GM12878 (cell line): ENCODE measurements at regions not wholly inside any gene's neighbourhood (a gene's known extent, or its start where the extent isn't known, plus 50 kb on each side); places are given as distances from the start of the nearest gene placed in this dataset.

Experiments used
- EP300 ChIP-seq, 2 experiments: fragments of 150-350 bp in 1 of 2; IDR thresholded peaks; 2 replicates each; pipeline ENCODE4 v1.6.1; 2011 to 2012; ENCODE audit warnings: low read depth in 2 of 2, low read length in 2 of 2, borderline replicate concordance in 1 of 2, improper control_type of control experiment in 1 of 2, inconsistent platforms in 1 of 2; ENCODE audit not compliant: control insufficient read depth in 1 of 2
- FOXK2 ChIP-seq: fragments of 450-650 bp; IDR thresholded peaks from 2 replicates; pipeline ENCODE4 v1.6.1; 2017; ENCODE audit warnings: mild to moderate bottlenecking, moderate library complexity
- HCFC1 ChIP-seq: fragments of 150-350 bp; IDR thresholded peaks from 2 replicates; pipeline ENCODE4 v1.6.1; 2014; ENCODE audit warnings: low read length
- POLR2AphosphoS5 ChIP-seq: IDR thresholded peaks from 2 replicates; pipeline ENCODE4 v1.6.1; 2011; ENCODE audit warnings: mild to moderate bottlenecking, low read length, inconsistent platforms
- SRF ChIP-seq, 2 experiments: IDR thresholded peaks; 2 replicates each; pipeline ENCODE4 v1.6.1; 2011; ENCODE audit warnings: low read depth in 2 of 2, low read length in 2 of 2, mild to moderate bottlenecking in 1 of 2, moderate library complexity in 1 of 2
- TF ChIP-seq, protein P1 (sequence below): fragments of 450-650 bp; IDR thresholded peaks from 2 replicates; pipeline ENCODE4 v1.6.1; 2017; ENCODE audit warnings: mild to moderate bottlenecking
- TF ChIP-seq, protein P2 (sequence below): fragments of 450-650 bp; IDR thresholded peaks from 2 replicates; pipeline ENCODE4 v1.6.1; 2014; ENCODE audit warnings: mild to moderate bottlenecking
- TF ChIP-seq, protein P3 (sequence below), 3 experiments: IDR thresholded peaks in 2 of 3; conservative IDR thresholded peaks in 1 of 3; 2 replicates each; pipeline ENCODE4 v1.5.1; 2011; ENCODE audit warnings: low read depth in 3 of 3, low read length in 3 of 3, mild to moderate bottlenecking in 3 of 3, control low read depth in 2 of 3, moderate library complexity in 2 of 3, inconsistent platforms in 1 of 3, mixed read lengths in 1 of 3; ENCODE audit not compliant: control insufficient read depth in 2 of 3, insufficient read depth in 1 of 3; ENCODE audit errors: extremely low read depth in 1 of 3

DNA sequence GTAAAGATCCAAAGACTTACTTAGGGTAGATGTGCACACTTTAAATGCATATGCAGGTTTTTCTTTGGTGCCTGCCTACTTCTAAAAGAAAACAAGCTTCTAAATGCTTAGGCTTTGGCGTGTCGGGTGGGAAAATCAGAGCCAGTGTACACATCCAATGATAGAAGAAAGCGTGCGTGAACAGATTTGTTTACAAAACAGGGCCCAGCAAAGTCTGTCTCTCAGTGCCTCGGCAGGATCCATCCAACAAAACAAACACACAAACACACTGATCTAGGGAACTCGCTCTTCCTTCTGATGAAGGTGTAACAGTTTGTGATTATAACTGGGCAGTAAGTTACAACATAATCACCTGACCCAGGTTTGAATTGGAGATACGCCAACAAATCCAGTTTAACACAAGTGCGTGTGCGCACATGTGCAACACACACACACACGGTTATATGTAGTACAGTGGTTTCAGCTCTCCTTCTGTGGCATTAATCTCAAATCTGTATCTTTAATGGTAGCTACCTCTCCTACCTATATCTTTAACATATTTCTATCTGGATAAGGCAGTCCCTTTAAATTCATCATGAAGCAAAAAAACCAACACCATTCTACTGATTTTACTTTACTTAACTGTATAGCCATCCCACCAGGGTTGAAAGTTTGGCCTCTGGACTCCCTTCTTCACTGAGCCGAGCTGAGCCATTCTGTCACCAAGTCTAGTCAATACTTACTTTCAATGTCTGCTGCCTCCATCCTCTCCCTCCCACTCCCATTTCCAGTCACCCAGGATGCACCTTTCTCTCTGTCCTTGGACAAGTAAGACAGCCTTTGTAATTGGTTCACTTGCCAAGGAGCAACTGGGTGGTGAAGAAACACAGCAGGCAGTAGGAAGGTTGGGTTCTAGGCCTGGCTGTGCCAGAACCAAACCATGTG lies 184.4 kb upstream of the KLF14 start:
- TF ChIP-seq SRF (IDR thresholded peaks at IDR 0.05; ENCODE audit: low read depth in 2 of 2, low read length in 2 of 2) = no peak
- no peak for TF ChIP-seq HCFC1
- no peak for TF ChIP-seq POLR2AphosphoS5
- no peak for TF ChIP-seq FOXK2
- TF ChIP-seq, protein P1, sequence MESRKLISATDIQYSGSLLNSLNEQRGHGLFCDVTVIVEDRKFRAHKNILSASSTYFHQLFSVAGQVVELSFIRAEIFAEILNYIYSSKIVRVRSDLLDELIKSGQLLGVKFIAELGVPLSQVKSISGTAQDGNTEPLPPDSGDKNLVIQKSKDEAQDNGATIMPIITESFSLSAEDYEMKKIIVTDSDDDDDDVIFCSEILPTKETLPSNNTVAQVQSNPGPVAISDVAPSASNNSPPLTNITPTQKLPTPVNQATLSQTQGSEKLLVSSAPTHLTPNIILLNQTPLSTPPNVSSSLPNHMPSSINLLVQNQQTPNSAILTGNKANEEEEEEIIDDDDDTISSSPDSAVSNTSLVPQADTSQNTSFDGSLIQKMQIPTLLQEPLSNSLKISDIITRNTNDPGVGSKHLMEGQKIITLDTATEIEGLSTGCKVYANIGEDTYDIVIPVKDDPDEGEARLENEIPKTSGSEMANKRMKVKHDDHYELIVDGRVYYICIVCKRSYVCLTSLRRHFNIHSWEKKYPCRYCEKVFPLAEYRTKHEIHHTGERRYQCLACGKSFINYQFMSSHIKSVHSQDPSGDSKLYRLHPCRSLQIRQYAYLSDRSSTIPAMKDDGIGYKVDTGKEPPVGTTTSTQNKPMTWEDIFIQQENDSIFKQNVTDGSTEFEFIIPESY = no peak
- TF ChIP-seq, protein P2, sequence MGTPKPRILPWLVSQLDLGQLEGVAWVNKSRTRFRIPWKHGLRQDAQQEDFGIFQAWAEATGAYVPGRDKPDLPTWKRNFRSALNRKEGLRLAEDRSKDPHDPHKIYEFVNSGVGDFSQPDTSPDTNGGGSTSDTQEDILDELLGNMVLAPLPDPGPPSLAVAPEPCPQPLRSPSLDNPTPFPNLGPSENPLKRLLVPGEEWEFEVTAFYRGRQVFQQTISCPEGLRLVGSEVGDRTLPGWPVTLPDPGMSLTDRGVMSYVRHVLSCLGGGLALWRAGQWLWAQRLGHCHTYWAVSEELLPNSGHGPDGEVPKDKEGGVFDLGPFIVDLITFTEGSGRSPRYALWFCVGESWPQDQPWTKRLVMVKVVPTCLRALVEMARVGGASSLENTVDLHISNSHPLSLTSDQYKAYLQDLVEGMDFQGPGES = no peak
- TF ChIP-seq, protein P3, sequence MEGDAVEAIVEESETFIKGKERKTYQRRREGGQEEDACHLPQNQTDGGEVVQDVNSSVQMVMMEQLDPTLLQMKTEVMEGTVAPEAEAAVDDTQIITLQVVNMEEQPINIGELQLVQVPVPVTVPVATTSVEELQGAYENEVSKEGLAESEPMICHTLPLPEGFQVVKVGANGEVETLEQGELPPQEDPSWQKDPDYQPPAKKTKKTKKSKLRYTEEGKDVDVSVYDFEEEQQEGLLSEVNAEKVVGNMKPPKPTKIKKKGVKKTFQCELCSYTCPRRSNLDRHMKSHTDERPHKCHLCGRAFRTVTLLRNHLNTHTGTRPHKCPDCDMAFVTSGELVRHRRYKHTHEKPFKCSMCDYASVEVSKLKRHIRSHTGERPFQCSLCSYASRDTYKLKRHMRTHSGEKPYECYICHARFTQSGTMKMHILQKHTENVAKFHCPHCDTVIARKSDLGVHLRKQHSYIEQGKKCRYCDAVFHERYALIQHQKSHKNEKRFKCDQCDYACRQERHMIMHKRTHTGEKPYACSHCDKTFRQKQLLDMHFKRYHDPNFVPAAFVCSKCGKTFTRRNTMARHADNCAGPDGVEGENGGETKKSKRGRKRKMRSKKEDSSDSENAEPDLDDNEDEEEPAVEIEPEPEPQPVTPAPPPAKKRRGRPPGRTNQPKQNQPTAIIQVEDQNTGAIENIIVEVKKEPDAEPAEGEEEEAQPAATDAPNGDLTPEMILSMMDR (IDR thresholded peaks at IDR 0.05 in 2 of 3, conservative IDR thresholded peaks at IDR 0.05 in 1 of 3; ENCODE audit: control insufficient read depth in 2 of 3, extremely low read depth in 1 of 3, insufficient read depth in 1 of 3, low read depth in 3 of 3, low read length in 3 of 3) = no peak
- TF ChIP-seq EP300 (IDR thresholded peaks at IDR 0.05; ENCODE audit: borderline replicate concordance in 1 of 2, control insufficient read depth in 1 of 2, low read depth in 2 of 2, low read length in 2 of 2) = no peak
